Stimulated activated naive B cell treated with anti-CD40 and anti-IgM and Interleukin-4, amounts not matched to agents 10 μg/mL and 1 μg/mL and 100 μg/mL, for 72 hours (primary cell): ENCODE measurements at regions not wholly inside any gene's neighbourhood (a gene's known extent, or its start where the extent isn't known, plus 50 kb on each side); places are given as distances from the start of the nearest gene placed in this dataset.
"Not testable (repeated sequence)": the region's sequence is repeated elsewhere in the genome, so short reads cannot be mapped to it uniquely, and the experiment has no call there.

Source experiments
- ATAC-seq, 2 donors: fragments of 150-1000 bp; cut with Tn5 transposase; replicated peaks; 2 replicates each; pipeline ENCODE4 v1.10.0; 2021; ENCODE audit warnings: moderate library complexity in 1 of 2
- DNase-seq: peaks from one replicate; pipeline ENCODE4 v3.0.0; 2021
- H3K27ac Mint-ChIP-seq: one replicate; pipeline ENCODE4 v1.8.0; 2022; ENCODE audit warnings: mild to moderate bottlenecking, mixed read lengths
- H3K27me3 Mint-ChIP-seq, 2 donors: one replicate each; pipeline ENCODE4 v1.8.0; 2022; ENCODE audit warnings: mixed read lengths in 2 of 2
- H3K36me3 Mint-ChIP-seq, 2 donors: one replicate each; pipeline ENCODE4 v1.8.0; 2022; ENCODE audit warnings: mixed read lengths in 2 of 2, mild to moderate bottlenecking in 1 of 2
- H3K4me1 Mint-ChIP-seq, 2 donors: one replicate each; pipeline ENCODE4 v1.8.0; 2022; ENCODE audit warnings: mixed read lengths in 2 of 2, mild to moderate bottlenecking in 1 of 2
- H3K4me3 Mint-ChIP-seq, 2 donors: one replicate each; pipeline ENCODE4 v1.8.0; 2022; ENCODE audit warnings: mild to moderate bottlenecking in 2 of 2, mixed read lengths in 2 of 2, moderate library complexity in 1 of 2
- H3K9me3 Mint-ChIP-seq, 2 donors: one replicate each; pipeline ENCODE4 v1.8.0; 2022; ENCODE audit warnings: mixed read lengths in 2 of 2, mild to moderate bottlenecking in 1 of 2

GRCh38 chr16:88182967-88183881 is 199.5 kb upstream of the ZNF469 start:
- not testable (repeated sequence) for DNase-seq, H3K27me3 Mint-ChIP-seq, ATAC-seq, H3K9me3 Mint-ChIP-seq, H3K36me3 Mint-ChIP-seq, H3K27ac Mint-ChIP-seq, H3K4me3 Mint-ChIP-seq, H3K4me1 Mint-ChIP-seq

- not testable (repeated sequence) for H3K4me3 Mint-ChIP-seq, H3K4me1 Mint-ChIP-seq, ATAC-seq, H3K36me3 Mint-ChIP-seq, H3K9me3 Mint-ChIP-seq, H3K27me3 Mint-ChIP-seq, H3K27ac Mint-ChIP-seq, DNase-seq
Measured at GRCh38 chr16:88184053-88184452, 198.7 kb upstream of the ZNF469 start.

DNA sequence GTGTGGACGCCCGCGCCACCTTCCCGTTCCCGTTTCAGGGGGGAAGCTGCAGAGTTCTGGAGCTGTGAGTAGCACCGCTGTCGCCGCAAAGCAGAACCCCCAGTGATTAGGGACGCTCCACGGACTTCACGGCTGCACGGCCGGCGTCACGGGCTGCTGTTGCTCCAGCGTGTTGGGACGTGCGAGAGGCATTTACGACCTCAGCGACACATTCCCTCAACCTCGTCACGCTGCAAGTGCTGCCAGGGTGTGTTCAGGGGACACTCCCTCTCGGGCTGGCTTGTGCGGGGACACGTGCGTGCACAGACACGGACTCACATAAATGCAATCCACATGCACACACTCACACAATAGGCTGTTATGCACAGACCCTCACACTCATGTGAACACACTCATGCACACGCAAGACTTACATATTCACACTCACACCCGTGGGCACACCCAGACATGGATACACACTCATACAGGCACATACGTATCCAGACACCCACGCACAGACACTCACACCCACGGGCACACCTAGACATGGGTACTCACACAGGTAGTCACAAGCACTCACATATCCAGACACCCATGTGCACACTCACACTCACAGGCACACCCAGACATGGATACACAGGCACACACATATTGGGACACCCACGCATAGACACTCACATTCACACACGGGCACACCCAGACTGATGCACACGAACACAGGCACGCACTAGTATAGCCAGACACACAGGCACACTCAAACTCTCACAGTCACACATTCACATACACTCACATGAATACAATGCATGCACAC is 198.0 kb upstream of the ZNF469 start:
- H3K4me1 Mint-ChIP-seq, DNase-seq, H3K36me3 Mint-ChIP-seq, H3K4me3 Mint-ChIP-seq, ATAC-seq, H3K27ac Mint-ChIP-seq: not testable (repeated sequence)
- peaks cover 4 to 11% of the 10 kb centered on the region in 2 donors for H3K27me3 Mint-ChIP-seq
- H3K9me3 Mint-ChIP-seq, result peaks cover 7 to 10% of the 10 kb centered on the region in 2 donors

GRCh38 chr16:88185406-88185805 is 197.4 kb upstream of the ZNF469 start:
- H3K4me1 Mint-ChIP-seq, H3K4me3 Mint-ChIP-seq, DNase-seq, H3K27ac Mint-ChIP-seq, ATAC-seq, H3K36me3 Mint-ChIP-seq: not testable (repeated sequence)
- H3K27me3 Mint-ChIP-seq, result peaks cover 4 to 11% of the 10 kb centered on the region in 2 donors
- peaks cover 7 to 10% of the 10 kb centered on the region in 2 donors for H3K9me3 Mint-ChIP-seq

- Mint-ChIP-seq H3K27me3 (peaks cover 4 to 11% of the 10 kb centered on the region in 2 donors), H3K9me3 (peaks cover 7 to 10% of the 10 kb centered on the region in 2 donors)
- not testable (repeated sequence) for H3K27ac Mint-ChIP-seq, ATAC-seq, H3K4me1 Mint-ChIP-seq, H3K4me3 Mint-ChIP-seq, DNase-seq, H3K36me3 Mint-ChIP-seq
Measured at GRCh38 chr16:88185976-88186888, 196.5 kb upstream of the ZNF469 start.

GRCh38 chr16:88186889-88187870 is 195.6 kb upstream of the ZNF469 start:
- H3K4me1 Mint-ChIP-seq, ATAC-seq, H3K27ac Mint-ChIP-seq, H3K4me3 Mint-ChIP-seq, DNase-seq, H3K36me3 Mint-ChIP-seq: not testable (repeated sequence)
- peaks cover 7 to 10% of the 10 kb centered on the region in 2 donors for H3K9me3 Mint-ChIP-seq
- H3K27me3 Mint-ChIP-seq, result peaks cover 4 to 11% of the 10 kb centered on the region in 2 donors

GRCh38 chr16:88188171-88188895 is 194.4 kb upstream of the ZNF469 start:
- DNase-seq, H3K4me3 Mint-ChIP-seq, H3K27ac Mint-ChIP-seq, H3K4me1 Mint-ChIP-seq, ATAC-seq, H3K36me3 Mint-ChIP-seq: not testable (repeated sequence)
- H3K27me3 Mint-ChIP-seq, result peaks cover 4 to 11% of the 10 kb centered on the region in 2 donors
- H3K9me3 Mint-ChIP-seq, result peaks cover 13 to 14% of the 10 kb centered on the region in 2 donors

GRCh38 chr16:88190592-88191095 is 192.1 kb upstream of the ZNF469 start:
- H3K4me3 Mint-ChIP-seq, H3K9me3 Mint-ChIP-seq, ATAC-seq, DNase-seq, H3K27ac Mint-ChIP-seq, H3K36me3 Mint-ChIP-seq: not testable (repeated sequence)
- Mint-ChIP-seq H3K27me3 (peaks cover 4 to 11% of the 10 kb centered on the region in 2 donors), H3K4me1 (peaks cover 11% of the 10 kb centered on the region in 2 donors)

DNA sequence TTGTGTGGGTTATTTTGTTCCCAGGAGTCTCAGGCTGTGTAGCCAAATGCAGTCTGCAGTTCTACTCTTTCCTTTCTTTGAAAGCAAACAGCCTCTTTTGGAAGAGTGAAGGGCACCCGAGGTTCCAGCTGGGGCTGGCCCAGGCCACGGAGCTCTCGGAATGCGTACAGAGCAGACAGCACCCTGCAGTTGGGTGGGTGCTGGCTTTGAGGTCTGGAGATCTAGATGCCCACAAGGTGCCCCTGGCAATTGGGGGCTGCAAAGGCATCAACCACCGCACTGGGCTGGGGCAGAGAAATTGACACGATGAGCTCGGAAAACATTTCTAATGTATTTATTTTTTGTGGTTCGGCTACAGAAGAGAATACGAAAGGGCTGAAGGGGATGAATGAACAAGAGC is 191.6 kb upstream of the ZNF469 start:
- H3K4me3 Mint-ChIP-seq, DNase-seq, H3K9me3 Mint-ChIP-seq, H3K36me3 Mint-ChIP-seq, H3K27ac Mint-ChIP-seq, ATAC-seq: not testable (repeated sequence)
- peaks cover 11% of the 10 kb centered on the region in 2 donors for H3K4me1 Mint-ChIP-seq
- H3K27me3 Mint-ChIP-seq, result peaks cover 4 to 11% of the 10 kb centered on the region in 2 donors

DNA sequence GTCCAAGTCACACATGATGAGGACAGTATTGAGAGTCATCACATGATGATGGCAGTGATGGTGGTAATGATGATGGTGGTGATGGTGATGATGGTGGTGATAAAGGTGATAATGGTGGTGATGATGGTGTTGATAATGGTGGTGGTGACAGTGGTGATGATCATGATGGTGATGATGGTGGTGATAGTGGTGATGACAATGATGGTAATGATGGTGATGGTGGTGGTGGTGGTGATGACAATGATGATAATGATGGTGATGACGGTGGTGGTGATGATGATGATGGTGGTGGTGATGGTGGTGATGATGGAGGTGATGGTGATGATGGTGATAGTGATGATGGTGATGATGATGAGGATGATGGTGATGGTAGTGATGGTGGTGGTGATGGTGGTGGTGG is 190.2 kb upstream of the ZNF469 start:
- peaks cover 11% of the 10 kb centered on the region in 2 donors for H3K4me1 Mint-ChIP-seq
- H3K9me3 Mint-ChIP-seq, result peaks cover 6 to 9% of the 10 kb centered on the region in 2 donors
- H3K27me3 Mint-ChIP-seq, result peaks cover 4 to 11% of the 10 kb centered on the region in 2 donors
- H3K4me3 Mint-ChIP-seq, result no peak overlapping the region
- ATAC-seq (no peak), DNase-seq (no peak)
- H3K27ac Mint-ChIP-seq, result no peak overlapping the region
- H3K36me3 Mint-ChIP-seq, result peaks cover 5 to 9% of the 10 kb centered on the region in 2 donors

DNA sequence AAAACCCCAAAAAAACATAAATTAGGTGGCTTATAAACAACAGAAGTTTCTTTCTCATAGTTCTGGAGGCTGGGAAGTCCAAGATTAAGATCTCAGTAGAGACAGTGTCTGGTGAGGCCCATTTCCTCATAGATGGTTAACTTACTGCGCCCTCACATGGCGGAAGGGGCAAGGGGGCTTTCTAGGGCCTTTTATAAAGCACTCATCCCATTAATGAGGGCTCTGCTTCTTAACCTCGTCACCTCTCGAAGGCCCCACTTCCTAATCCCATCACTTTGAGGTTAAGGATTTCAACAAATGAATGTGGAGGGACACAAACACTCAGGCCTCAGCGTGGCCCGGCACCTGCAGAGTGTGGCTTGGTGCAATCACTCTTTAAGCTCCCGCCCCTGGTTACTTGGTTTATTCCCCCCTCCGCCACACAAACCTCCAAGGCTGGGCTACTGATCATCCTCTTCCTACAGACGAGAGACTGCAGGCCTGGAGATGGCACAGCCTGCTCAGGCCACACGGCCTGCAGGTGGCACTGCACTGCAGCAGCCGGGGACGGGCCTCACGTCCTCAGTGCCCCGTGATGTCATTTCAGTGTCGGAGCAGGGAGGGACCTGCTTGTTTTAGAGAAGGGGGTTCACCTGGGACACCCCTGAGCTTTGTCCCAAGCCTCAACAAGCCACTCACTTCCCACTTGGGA is 188.9 kb upstream of the ZNF469 start:
- not testable (repeated sequence) for H3K4me3 Mint-ChIP-seq, H3K27me3 Mint-ChIP-seq, H3K9me3 Mint-ChIP-seq, H3K36me3 Mint-ChIP-seq, H3K27ac Mint-ChIP-seq
- peaks cover 11% of the 10 kb centered on the region in 2 donors for H3K4me1 Mint-ChIP-seq
- DNase-seq, result peak; percentile 37
- ATAC-seq, result peak; percentile 96 to 98
